ENCODE measurements at regions not wholly inside any gene's neighbourhood (a gene's known extent, or its start where the extent isn't known, plus 50 kb on each side); places are given as distances from the start of the nearest gene placed in this dataset.

DNA sequence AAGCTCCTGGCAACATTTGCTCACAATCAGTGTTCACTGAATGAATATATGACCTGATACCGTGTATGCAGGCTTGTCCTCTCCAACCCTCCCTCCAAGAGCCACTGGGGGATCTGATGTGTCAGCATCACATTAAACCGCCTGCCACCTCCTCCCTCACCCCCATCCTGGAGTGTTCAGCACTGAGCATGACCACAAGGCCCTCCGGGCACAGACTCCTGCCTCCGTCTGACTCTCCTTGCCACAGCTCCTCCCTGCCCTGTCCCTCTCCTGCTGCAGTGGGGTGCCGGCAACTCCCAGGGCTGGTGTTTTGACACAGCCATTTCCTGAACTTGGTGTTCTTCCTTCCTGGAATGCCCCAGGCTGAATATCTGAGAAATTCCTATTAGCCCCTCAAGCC is 136.7 kb downstream of the FCRL5 start:
- no peak for DNase-seq
- Histone ChIP-seq H3K27me3 (no peaks in the 10 kb centered on the region), H3K36me3 (no peaks in the 10 kb centered on the region), H3K4me3 (no peak overlapping the region), H3K4me1 (no peaks in the 10 kb centered on the region), H3K9me3 (no peaks in the 10 kb centered on the region), H3K9ac (ENCODE audit: low read depth in 2 of 2, low read length in 2 of 2) (no peak overlapping the region), H3K27ac (no peak overlapping the region)
- TF ChIP-seq, protein P1, sequence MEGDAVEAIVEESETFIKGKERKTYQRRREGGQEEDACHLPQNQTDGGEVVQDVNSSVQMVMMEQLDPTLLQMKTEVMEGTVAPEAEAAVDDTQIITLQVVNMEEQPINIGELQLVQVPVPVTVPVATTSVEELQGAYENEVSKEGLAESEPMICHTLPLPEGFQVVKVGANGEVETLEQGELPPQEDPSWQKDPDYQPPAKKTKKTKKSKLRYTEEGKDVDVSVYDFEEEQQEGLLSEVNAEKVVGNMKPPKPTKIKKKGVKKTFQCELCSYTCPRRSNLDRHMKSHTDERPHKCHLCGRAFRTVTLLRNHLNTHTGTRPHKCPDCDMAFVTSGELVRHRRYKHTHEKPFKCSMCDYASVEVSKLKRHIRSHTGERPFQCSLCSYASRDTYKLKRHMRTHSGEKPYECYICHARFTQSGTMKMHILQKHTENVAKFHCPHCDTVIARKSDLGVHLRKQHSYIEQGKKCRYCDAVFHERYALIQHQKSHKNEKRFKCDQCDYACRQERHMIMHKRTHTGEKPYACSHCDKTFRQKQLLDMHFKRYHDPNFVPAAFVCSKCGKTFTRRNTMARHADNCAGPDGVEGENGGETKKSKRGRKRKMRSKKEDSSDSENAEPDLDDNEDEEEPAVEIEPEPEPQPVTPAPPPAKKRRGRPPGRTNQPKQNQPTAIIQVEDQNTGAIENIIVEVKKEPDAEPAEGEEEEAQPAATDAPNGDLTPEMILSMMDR (IDR thresholded peaks at IDR 0.05) = no peak
- intact Hi-C loops (cut with DNase I) = no loop called here

DNA sequence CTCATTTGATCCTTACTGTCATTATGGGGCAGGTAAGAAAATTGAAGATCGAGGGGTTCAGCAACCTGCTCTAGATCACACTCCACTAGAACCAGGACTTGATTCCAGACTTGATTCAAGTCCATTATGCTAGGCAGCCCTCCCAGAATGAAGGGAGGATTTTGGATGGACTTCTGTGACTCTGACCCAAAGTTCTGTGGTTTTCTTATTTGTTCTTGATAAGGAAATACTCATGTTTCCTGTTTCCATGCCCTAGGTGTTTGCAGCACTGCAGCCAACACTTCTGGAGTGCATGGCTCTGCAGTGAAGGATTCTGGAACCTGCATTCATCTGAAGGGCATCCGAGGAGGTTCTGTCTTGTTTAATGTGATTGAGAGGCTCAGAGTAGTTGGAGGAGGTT is 140.0 kb downstream of the FCRL5 start:
- no peaks in the 10 kb centered on the region for H3K4me1 ChIP-seq
- H3K9me3 ChIP-seq = no peaks in the 10 kb centered on the region
- no peak overlapping the region for H3K27ac ChIP-seq
- H3K9ac ChIP-seq (ENCODE audit: low read depth in 2 of 2, low read length in 2 of 2) = no peak overlapping the region
- TF ChIP-seq, protein P1 (IDR thresholded peaks at IDR 0.05) = no peak
- no peaks in the 10 kb centered on the region for H3K36me3 ChIP-seq
- no peak overlapping the region for H3K4me3 ChIP-seq
- H3K27me3 ChIP-seq = no peaks in the 10 kb centered on the region
- no peak for DNase-seq
- intact Hi-C loops (cut with DNase I) = no loop called here

- no peaks in the 10 kb centered on the region for H3K9me3 ChIP-seq
- TF ChIP-seq, protein P1 (IDR thresholded peaks at IDR 0.05) = no peak
- peak; percentile 9 for DNase-seq
- no peak overlapping the region for H3K27ac ChIP-seq
- H3K36me3 ChIP-seq = no peaks in the 10 kb centered on the region
- H3K9ac ChIP-seq (ENCODE audit: low read depth in 2 of 2, low read length in 2 of 2) = no peak overlapping the region
- intact Hi-C loops (cut with DNase I) = no loop called here
- H3K27me3 ChIP-seq = no peaks in the 10 kb centered on the region
- no peaks in the 10 kb centered on the region for H3K4me1 ChIP-seq
- no peak overlapping the region for H3K4me3 ChIP-seq
These were observed 140.5 kb downstream of the FCRL5 start for GRCh38 chr1:157411769-157412168.

- TF ChIP-seq, protein P1 (IDR thresholded peaks at IDR 0.05) = no peak
- no peak overlapping the region for H3K4me3 ChIP-seq
- intact Hi-C loops (cut with DNase I) = no loop called here
These were observed 141.3 kb downstream of the FCRL5 start for GRCh38 chr1:157411064-157411463.

DNA sequence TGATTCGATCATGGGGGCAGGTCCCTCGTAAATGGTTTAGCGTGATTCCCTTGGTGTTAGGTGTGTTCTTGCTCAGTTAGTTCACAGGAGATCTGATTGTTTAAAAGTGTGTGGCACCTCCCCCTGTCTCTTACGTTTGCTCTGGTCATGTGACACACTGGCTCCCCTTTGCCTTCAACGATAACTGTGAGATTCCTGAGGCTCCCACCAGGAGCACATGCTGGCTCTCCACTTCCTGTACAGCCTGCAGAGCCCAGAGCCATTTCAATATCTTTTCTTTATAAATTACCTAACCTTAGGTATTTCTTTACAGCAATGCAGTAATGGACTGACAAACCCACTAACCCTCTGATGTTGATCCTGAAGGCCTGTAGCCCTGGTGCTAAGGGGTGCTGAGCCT is 141.9 kb downstream of the FCRL5 start:
- TF ChIP-seq, protein P1 (IDR thresholded peaks at IDR 0.05) = no peak
- no peak overlapping the region for H3K4me3 ChIP-seq
- H3K9ac ChIP-seq (ENCODE audit: low read depth in 2 of 2, low read length in 2 of 2) = no peak overlapping the region
- H3K4me1 ChIP-seq = no peaks in the 10 kb centered on the region
- H3K27ac ChIP-seq = no peak overlapping the region
- intact Hi-C loops (cut with DNase I) = no loop called here
- no peaks in the 10 kb centered on the region for H3K9me3 ChIP-seq
- DNase-seq = peak; percentile 4
- no peaks in the 10 kb centered on the region for H3K36me3 ChIP-seq
- no peaks in the 10 kb centered on the region for H3K27me3 ChIP-seq

More at GRCh38 chr1:157411064-157411463, 141.3 kb downstream of the FCRL5 start:
- H3K9ac ChIP-seq (ENCODE audit: low read depth in 2 of 2, low read length in 2 of 2) = no peak overlapping the region
- H3K4me1 ChIP-seq = no peaks in the 10 kb centered on the region
- H3K27ac ChIP-seq = no peak overlapping the region
- H3K36me3 ChIP-seq = no peaks in the 10 kb centered on the region
- H3K27me3 ChIP-seq = no peaks in the 10 kb centered on the region
- DNase-seq = peak; percentile 7
- H3K9me3 ChIP-seq = no peaks in the 10 kb centered on the region

DNA sequence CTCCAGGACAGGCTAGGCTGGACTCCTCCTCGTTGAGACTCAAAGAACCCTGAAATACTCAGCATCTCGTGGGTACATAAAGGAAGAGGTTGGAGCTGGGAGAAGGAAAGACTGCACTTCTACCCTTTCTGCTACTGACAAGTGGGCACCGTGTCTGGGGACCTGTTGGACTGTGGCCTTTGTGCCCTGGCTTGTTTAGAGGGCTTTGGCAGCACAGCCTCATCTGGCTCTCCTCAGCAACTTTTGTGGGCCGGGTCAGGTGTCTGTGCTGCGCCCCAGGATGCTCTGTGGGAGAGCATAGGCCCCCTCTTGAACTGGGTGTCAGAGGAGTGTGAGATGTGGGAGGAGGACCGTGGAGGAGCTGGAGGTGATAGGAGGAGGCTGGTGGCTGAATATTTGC is 142.4 kb downstream of the FCRL5 start:
- peak; percentile 13 for DNase-seq
- H3K4me1 ChIP-seq = no peaks in the 10 kb centered on the region
- no peak overlapping the region for H3K27ac ChIP-seq
- TF ChIP-seq, protein P1 (IDR thresholded peaks at IDR 0.05) = no peak
- H3K27me3 ChIP-seq = no peaks in the 10 kb centered on the region
- no peak overlapping the region for H3K9ac ChIP-seq (ENCODE audit: low read depth in 2 of 2, low read length in 2 of 2)
- no peaks in the 10 kb centered on the region for H3K9me3 ChIP-seq
- intact Hi-C loops (cut with DNase I) = no loop called here
- H3K36me3 ChIP-seq = no peaks in the 10 kb centered on the region
- H3K4me3 ChIP-seq = no peak overlapping the region
